Activated CD4-positive, alpha-beta memory T cell treated with anti-CD3 and anti-CD28 coated beads, Interleukin-2, amount 10 ng/mL, durations not matched to agents 7 days and 5 days (primary cell): ENCODE measurements at regions not wholly inside any gene's neighbourhood (a gene's known extent, or its start where the extent isn't known, plus 50 kb on each side); places are given as distances from the start of the nearest gene placed in this dataset.

Experiments
- CTCF ChIA-PET: fragments of 350-600 bp; sonication (Branson Sonifier 250); formaldehyde crosslinking; loops from one replicate; lab custom pipeline; 2021; ENCODE audit warnings: antibody characterized with exemption, inconsistent platforms; lab: Charles Lee
- POLR2A ChIA-PET: fragments of 350-600 bp; sonication (Branson Sonifier 250); formaldehyde crosslinking; loops from one replicate; lab custom pipeline; 2021; ENCODE audit warnings: antibody characterized with exemption; lab: Charles Lee
- DNase-seq: peaks from one replicate; pipeline ENCODE4 v3.0.0-alpha.2; 2020
- H3K27ac Mint-ChIP-seq: one replicate; pipeline ENCODE4 v1.8.0; 2021; ENCODE audit warnings: mild to moderate bottlenecking, mixed read lengths
- H3K27me3 Mint-ChIP-seq: one replicate; pipeline ENCODE4 v1.8.0; 2021; ENCODE audit warnings: mixed read lengths
- H3K36me3 Mint-ChIP-seq: one replicate; pipeline ENCODE4 v1.8.0; 2021; ENCODE audit warnings: low read depth, mixed read lengths
- H3K4me1 Mint-ChIP-seq: one replicate; pipeline ENCODE4 v1.8.0; 2021; ENCODE audit warnings: mixed read lengths
- H3K4me3 Mint-ChIP-seq: one replicate; pipeline ENCODE4 v1.8.0; 2021; ENCODE audit warnings: mild to moderate bottlenecking, mixed read lengths
- H3K9me3 Mint-ChIP-seq: one replicate; pipeline ENCODE4 v1.8.0; 2021; ENCODE audit warnings: mixed read lengths

DNA sequence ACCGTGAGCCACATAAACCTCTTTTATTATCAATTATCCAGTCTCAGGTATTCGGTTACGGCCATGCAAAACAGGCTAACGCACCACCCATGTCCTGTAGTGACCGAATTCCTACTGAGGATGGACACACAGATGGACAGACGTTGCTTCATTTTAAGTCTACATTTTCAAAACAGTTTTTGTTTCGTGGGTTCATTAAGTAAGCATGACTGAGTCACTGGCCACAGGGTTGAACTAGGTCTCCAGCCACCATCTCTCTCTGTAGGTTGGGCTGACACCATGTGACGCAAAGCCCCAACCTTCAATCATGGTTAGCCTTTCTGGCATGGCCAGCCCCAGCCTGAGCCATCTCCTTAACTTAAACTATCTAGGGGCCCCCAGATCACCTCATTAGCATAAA, 110.0 kb upstream of the SLC22A23 start:
- POLR2A ChIA-PET = no interaction called here
- no peak overlapping the region for H3K27ac Mint-ChIP-seq
- H3K4me1 Mint-ChIP-seq = no peaks in the 10 kb centered on the region
- no peak for DNase-seq
- H3K27me3 Mint-ChIP-seq = no peaks in the 10 kb centered on the region
- H3K4me3 Mint-ChIP-seq = no peak overlapping the region
- no peaks in the 10 kb centered on the region for H3K36me3 Mint-ChIP-seq
- H3K9me3 Mint-ChIP-seq = no peaks in the 10 kb centered on the region
- CTCF ChIA-PET = no interaction called here

DNA sequence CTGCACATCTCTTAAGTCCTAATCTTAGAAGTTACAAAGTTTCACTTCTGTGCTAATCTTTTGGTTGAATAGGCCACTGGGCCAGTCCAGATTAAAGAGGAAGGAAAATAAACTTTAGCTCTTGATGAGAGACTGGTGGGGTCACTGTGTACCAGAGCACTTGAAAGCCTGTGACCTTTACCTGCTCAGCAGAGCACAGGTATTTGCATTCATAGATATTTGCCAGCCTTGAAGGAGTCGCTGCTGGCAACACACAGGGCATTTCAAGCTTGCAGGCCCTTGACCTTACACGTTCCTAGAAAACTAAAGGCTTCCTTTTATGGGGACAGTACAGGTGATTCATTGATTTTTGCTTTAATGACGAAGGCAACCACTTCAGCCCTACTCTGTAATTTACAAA, 108.4 kb upstream of the SLC22A23 start:
- H3K4me1 Mint-ChIP-seq = no peaks in the 10 kb centered on the region
- DNase-seq = no peak
- no peak overlapping the region for H3K4me3 Mint-ChIP-seq
- CTCF ChIA-PET = no interaction called here
- POLR2A ChIA-PET = no interaction called here
- H3K27ac Mint-ChIP-seq = no peak overlapping the region
- H3K27me3 Mint-ChIP-seq = peaks cover 8% of the 10 kb centered on the region
- no peaks in the 10 kb centered on the region for H3K36me3 Mint-ChIP-seq
- no peaks in the 10 kb centered on the region for H3K9me3 Mint-ChIP-seq

DNA sequence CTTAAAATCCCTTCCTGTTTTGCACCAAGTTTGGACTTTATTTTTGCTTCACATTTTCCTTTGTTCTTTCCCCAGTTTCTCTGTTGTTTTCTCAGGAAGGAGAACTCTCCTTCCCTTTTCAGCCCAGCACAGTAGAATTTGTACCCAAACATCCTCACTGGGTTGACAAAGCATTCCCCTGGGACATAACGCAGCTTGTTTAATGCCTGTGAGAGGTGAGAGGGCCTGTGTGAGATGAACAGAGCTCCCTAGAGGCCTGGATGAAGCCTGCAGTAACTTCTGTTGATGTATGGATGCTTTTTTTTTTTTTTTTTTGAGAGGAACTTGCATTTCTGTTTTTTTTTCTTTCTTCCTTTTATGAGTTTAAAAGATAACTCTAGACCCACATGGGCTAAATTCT, 104.9 kb upstream of the SLC22A23 start:
- Mint-ChIP-seq H3K27me3 (peaks cover 13% of the 10 kb centered on the region), H3K4me1 (no peaks in the 10 kb centered on the region), H3K9me3 (no peaks in the 10 kb centered on the region), H3K36me3 (no peaks in the 10 kb centered on the region), H3K4me3 (no peak overlapping the region), H3K27ac (no peak overlapping the region)
- CTCF ChIA-PET = no interaction called here
- DNase-seq = no peak
- POLR2A ChIA-PET = no interaction called here

DNA sequence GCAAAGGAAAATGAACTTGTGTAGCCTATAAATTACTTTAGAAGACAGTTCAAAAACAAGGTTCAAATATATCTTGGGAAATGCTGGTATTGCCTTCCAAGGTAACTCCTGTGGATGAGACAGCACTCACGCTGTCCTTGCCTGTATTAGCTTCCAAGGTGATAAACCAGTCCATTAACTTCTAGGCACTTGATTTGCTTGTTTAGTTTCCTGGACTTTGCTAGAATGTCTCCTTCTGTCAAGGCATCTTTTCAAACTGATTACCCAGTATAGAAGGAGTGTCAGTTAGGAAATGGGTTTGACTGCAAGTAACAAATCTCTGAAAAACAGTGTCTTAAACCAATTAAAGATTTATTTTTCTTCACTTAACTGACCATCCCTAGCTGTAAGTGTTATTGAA, 103.4 kb upstream of the SLC22A23 start:
- CTCF ChIA-PET = no interaction called here
- peaks cover 20% of the 10 kb centered on the region for H3K27me3 Mint-ChIP-seq
- H3K4me3 Mint-ChIP-seq = no peak overlapping the region
- no peaks in the 10 kb centered on the region for H3K9me3 Mint-ChIP-seq
- POLR2A ChIA-PET = no interaction called here
- no peaks in the 10 kb centered on the region for H3K36me3 Mint-ChIP-seq
- no peaks in the 10 kb centered on the region for H3K4me1 Mint-ChIP-seq
- H3K27ac Mint-ChIP-seq = no peak overlapping the region
- DNase-seq = no peak

DNA sequence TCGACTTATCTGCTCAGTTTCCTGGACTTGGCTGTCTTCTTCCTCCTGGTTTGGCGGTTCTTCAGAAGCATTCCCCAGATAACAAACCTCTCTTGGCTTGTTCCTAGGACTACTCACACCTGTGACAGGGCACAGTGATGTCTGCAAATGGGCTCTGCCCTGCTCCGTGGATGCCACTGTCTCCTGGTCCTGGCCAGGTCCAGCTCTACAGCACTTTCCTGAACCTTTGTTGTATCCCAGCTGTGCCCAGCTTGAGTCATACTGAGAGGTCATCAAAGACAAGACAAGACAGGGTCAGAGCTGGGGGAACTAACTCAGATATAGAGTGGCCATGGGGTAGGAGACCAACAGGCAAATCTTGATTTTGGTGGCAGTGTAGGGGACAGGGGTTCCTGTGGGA, 102.7 kb upstream of the SLC22A23 start:
- H3K27me3 Mint-ChIP-seq = peaks cover 20% of the 10 kb centered on the region
- no peak overlapping the region for H3K27ac Mint-ChIP-seq
- POLR2A ChIA-PET = no interaction called here
- no peak for DNase-seq
- no peaks in the 10 kb centered on the region for H3K36me3 Mint-ChIP-seq
- CTCF ChIA-PET = no interaction called here
- H3K9me3 Mint-ChIP-seq = no peaks in the 10 kb centered on the region
- H3K4me1 Mint-ChIP-seq = no peaks in the 10 kb centered on the region
- H3K4me3 Mint-ChIP-seq = no peak overlapping the region

DNA sequence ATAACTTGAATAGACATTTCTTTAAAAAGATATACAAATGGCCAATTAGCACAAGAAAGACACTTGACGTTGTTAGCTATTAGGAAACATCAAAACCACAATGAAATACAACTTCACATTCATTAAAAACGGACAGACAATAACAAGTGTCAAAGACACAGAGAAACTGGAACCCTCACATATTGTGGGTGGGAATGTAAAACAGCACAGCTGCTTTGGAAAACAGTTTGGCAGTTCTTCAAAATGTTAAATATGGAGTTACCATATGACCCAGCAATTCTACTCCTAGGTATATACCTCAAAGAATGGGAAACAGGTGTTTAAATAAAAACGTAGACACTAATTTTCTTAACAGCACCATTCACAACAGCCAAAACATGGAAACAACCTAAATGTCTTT, 100.5 kb upstream of the SLC22A23 start:
- no peaks in the 10 kb centered on the region for H3K9me3 Mint-ChIP-seq
- H3K27ac Mint-ChIP-seq = no peak overlapping the region
- no peaks in the 10 kb centered on the region for H3K36me3 Mint-ChIP-seq
- H3K4me1 Mint-ChIP-seq = no peaks in the 10 kb centered on the region
- DNase-seq = no peak
- POLR2A ChIA-PET = no interaction called here
- H3K4me3 Mint-ChIP-seq = no peak overlapping the region
- CTCF ChIA-PET = no interaction called here
- H3K27me3 Mint-ChIP-seq = peaks cover 32% of the 10 kb centered on the region

DNA sequence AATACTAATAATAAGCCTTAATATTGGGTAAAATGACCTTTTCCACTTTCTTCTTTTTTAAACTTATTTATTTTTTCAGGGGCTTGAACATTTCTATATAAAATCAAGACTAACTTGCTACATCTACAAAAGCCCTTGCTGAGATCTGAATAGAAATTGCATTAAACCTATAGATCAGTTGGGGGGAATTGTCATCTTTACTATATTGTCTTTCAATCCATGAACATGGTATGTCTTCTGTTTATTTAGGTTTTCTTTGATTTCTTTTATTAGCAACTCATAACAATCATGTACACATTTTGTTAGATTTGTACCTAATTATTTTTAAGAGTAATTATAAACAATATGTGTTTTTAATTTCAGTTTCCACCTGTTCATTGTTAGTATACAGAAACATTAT, 96.4 kb upstream of the SLC22A23 start:
- Mint-ChIP-seq H3K27ac (no peak overlapping the region), H3K4me3 (no peak overlapping the region), H3K4me1 (no peaks in the 10 kb centered on the region), H3K9me3 (no peaks in the 10 kb centered on the region), H3K36me3 (no peaks in the 10 kb centered on the region), H3K27me3 (peaks cover 32% of the 10 kb centered on the region)
- no peak for DNase-seq
- POLR2A ChIA-PET = no interaction called here
- CTCF ChIA-PET = no interaction called here

DNA sequence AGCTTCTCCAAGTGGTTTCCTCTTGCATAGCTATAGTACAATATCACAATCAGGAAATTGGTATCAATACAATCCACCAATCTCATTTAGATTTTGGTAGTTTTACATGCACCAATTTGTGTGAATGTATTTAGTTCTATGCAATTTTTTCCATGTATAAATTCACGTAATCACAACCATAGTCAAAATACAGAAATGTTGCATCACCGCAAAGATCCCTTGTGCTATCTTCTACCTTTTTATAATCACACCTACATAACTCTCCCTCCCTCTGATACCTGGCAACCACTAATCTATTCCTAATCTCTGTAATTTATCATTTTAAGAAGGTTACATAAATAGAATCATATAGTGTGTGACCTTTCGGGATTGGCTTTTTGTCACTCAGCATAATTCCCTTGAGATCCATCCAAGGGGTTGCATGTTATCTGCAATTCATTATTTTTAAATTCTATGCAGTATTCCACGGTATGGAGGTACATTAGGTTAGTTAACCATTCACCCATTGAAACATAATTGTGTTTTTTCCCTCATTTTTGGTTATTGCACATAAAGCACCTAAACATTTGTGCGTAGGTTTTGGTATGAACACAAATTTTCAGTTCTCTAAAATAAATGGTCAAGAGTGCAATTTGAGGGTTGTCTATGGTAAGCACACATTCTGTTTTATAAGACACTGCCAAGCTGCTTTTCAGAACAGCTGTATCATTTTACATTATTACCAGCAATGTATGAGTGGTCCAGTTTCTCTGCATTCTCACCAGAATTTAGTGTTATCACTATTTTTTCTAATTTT, 95.1 kb upstream of the SLC22A23 start:
- DNase-seq = no peak
- Mint-ChIP-seq H3K4me1 (no peaks in the 10 kb centered on the region), H3K9me3 (no peaks in the 10 kb centered on the region), H3K27ac (no peak overlapping the region), H3K4me3 (no peak overlapping the region), H3K27me3 (peaks cover 32% of the 10 kb centered on the region), H3K36me3 (no peaks in the 10 kb centered on the region)
- CTCF ChIA-PET = no interaction called here
- POLR2A ChIA-PET = no interaction called here

DNA sequence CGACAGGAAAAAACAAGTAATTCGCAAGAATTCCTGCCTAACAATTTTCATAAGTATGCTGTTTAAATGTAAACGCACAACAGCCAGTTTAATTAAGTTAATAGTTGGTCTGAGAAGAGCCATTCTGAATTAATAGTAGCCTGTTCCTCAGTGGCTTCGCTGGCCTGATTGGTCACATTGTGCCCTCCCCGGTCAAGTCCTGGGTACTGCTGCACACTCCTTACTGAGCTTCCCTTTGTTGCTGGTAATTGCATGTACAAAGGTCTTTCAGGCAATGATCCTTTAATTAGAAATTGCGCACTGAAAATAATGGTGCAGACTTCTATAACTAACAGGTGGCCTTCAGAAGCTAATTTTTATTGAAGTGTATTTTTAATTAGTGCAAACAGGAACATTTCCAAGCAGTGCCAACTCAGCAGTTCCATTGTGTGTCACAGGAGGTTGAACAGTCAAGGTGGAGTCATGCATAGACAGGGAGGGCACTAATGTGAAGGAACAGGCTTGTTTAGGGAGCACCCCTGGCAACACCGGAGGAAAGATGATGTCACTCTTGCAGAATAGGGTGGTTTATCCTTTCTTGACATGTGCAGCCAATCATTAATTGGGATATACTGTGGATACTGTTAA, 92.6 kb upstream of the SLC22A23 start:
- DNase-seq = no peak
- Mint-ChIP-seq H3K4me3 (no peak overlapping the region), H3K4me1 (no peaks in the 10 kb centered on the region), H3K36me3 (no peaks in the 10 kb centered on the region), H3K27ac (no peak overlapping the region), H3K27me3 (peaks cover 25% of the 10 kb centered on the region), H3K9me3 (no peaks in the 10 kb centered on the region)
- ChIA-PET CTCF (no interaction called here), POLR2A (no interaction called here)

DNA sequence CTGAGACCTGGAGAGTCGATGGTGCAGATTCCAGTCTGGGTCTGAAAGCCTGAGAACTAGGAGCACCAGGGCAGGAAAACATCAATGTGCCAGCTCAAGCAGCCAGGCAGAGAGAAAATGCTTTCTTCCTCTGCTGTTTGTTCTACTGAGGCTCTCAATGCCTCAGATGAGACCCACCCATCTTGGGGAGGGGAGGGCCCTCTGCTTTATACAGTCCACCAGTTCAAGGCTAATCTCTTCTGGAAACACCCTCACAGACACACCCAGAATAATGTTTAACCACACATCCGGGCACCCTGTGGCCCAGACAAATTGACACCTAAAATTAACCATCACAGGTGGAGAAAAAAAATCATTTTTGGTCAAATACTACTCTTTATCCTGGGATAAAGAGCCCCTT, 89.3 kb upstream of the SLC22A23 start:
- ChIA-PET CTCF (no interaction called here), POLR2A (no interaction called here)
- Mint-ChIP-seq H3K27me3 (peaks cover 4% of the 10 kb centered on the region), H3K9me3 (no peaks in the 10 kb centered on the region), H3K36me3 (no peaks in the 10 kb centered on the region), H3K4me1 (no peaks in the 10 kb centered on the region), H3K27ac (no peak overlapping the region), H3K4me3 (no peak overlapping the region)
- DNase-seq = no peak

DNA sequence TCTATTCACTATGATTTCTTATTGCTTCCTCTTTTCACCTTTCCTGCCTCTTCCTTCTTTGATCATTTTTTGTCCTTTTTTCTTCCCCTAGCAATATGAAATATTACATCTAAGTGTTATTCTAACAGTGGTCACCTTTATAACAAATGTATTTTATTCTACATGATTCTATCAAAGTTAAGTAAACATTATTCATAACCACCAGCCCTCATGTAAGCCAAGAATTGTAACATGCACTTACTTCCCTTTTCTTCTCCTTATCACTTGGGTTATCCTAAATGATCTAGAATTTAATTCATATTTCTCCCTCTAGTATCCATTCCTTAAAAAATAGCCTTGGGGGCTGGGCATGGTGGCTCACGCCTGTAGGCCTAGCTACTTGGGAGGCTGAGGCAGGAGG, 88.3 kb upstream of the SLC22A23 start:
- H3K27me3 Mint-ChIP-seq = no peaks in the 10 kb centered on the region
- no peak overlapping the region for H3K4me3 Mint-ChIP-seq
- POLR2A ChIA-PET = no interaction called here

DNA sequence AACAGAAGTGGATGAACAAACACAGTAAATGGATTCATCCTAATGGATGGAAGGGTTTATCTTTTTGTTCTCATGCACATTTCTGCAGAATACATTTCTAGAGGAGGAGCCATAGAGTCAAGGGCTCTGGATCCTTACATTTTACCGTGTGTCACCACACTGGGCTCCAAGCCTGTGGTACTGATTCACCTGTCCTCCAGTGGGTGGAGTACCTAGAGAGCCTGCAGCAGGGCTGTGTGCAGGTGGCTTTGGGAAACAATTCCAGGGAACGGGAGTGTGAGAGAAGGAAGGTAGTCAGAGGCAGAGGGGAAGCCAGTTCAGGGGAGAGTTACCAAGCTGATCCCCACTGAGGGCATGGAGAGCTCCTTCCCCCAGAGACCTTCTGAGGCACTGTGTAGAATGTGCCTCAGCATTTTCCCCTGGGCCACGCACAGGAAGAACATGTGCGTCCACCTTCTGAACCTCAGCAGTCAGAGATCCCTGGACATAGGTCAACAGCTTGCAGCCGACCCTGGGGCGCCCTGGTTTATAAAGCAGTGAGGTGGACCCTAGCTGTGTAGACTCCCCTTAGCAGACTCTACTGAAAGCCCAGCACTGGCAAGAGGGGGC, 85.3 kb upstream of the SLC22A23 start:
- POLR2A ChIA-PET = no interaction called here
- H3K36me3 Mint-ChIP-seq = no peaks in the 10 kb centered on the region
- H3K27ac Mint-ChIP-seq = no peak overlapping the region
- no peaks in the 10 kb centered on the region for H3K9me3 Mint-ChIP-seq
- peaks cover 9% of the 10 kb centered on the region for H3K27me3 Mint-ChIP-seq
- no peaks in the 10 kb centered on the region for H3K4me1 Mint-ChIP-seq
- DNase-seq = no peak
- CTCF ChIA-PET = no interaction called here
- no peak overlapping the region for H3K4me3 Mint-ChIP-seq

More for the DNA sequence above, 88.3 kb upstream of the SLC22A23 start:
- Mint-ChIP-seq H3K27ac (no peak overlapping the region), H3K9me3 (no peaks in the 10 kb centered on the region), H3K4me1 (no peaks in the 10 kb centered on the region), H3K36me3 (no peaks in the 10 kb centered on the region)
- no peak for DNase-seq
- CTCF ChIA-PET = no interaction called here

DNA sequence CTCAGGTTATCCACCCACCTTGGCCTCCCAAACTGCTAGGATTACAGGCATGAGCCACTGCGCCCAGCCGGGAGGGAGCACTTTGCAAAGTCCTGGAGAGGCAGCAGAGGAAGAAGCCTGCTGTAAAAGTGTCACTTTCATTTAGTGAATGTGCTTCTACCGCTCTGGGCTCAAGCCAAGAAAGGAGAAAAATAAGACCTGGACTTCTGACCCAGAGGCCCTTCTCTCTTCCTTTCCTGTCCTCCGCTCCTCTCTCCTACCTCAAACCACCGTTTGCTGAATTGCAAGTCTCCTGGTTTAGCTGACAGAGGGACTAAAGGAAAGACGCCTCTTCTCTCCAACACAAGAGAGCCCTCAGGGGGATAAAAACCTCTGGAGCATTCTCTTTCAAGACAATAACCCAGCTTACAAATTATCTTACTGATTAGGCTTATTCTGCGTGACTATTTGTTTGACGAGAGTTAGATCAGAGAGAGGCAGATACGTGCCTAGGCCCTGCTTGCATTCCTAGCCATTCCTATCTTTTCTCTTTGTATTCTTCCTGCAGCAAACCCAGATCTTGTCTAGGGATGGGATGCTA, 84.2 kb upstream of the SLC22A23 start:
- no peak for DNase-seq
- Mint-ChIP-seq H3K36me3 (no peaks in the 10 kb centered on the region), H3K27ac (no peak overlapping the region), H3K4me3 (no peak overlapping the region), H3K4me1 (no peaks in the 10 kb centered on the region), H3K9me3 (no peaks in the 10 kb centered on the region), H3K27me3 (peaks cover 9% of the 10 kb centered on the region)
- CTCF ChIA-PET = no interaction called here
- POLR2A ChIA-PET = no interaction called here
